Breast epithelium (tissue), 4 donors: ENCODE measurements at regions not wholly inside any gene's neighbourhood (a gene's known extent, or its start where the extent isn't known, plus 50 kb on each side); places are given as distances from the start of the nearest gene placed in this dataset.

Source experiments
- DNase-seq, 2 donors: peaks; one replicate each; pipeline ENCODE4 v3.0.0-alpha.2; 2019; ENCODE audit warnings: low spot score in 2 of 2
- H3K27ac ChIP-seq, 2 donors: fragments of 200-600 bp; sonication (generic) in 1 of 2; one replicate each; pipeline ENCODE4 v1.5.1; 2016 to 2019; ENCODE audit warnings: mild to moderate bottlenecking in 1 of 2
- H3K27me3 ChIP-seq, 2 donors: fragments of 200-600 bp; sonication (generic) in 1 of 2; one replicate each; pipeline versions ENCODE4 v1.5.1 to v1.6.0; 2017 to 2019; ENCODE audit warnings: control low read depth in 1 of 2, mild to moderate bottlenecking in 1 of 2
- H3K36me3 ChIP-seq: fragments of 200-600 bp; one replicate; pipeline ENCODE4 v1.5.1; 2019
- H3K4me1 ChIP-seq, 2 donors: fragments of 200-600 bp; sonication (generic); one replicate each; pipeline ENCODE4 v1.5.1; 2016 to 2019; ENCODE audit warnings: control low read depth in 1 of 2
- H3K4me3 ChIP-seq, 3 donors: fragments of 200-600 bp; sonication (generic); 1 replicate in 2 of 3; 2 replicates in 1 of 3; pipeline ENCODE4 v1.5.1; 2016 to 2019; ENCODE audit warnings: mild to moderate bottlenecking in 3 of 3, moderate library complexity in 2 of 3
- H3K9me3 ChIP-seq, 2 donors: fragments of 200-600 bp; sonication (generic) in 1 of 2; one replicate each; pipeline ENCODE4 v1.5.1; 2016 to 2019; ENCODE audit warnings: control low read depth in 1 of 2
- CTCF ChIP-seq, 3 donors: fragments of 450-650 bp; IDR thresholded peaks; one replicate each; pipeline ENCODE4 v1.5.1; 2016 to 2017; ENCODE audit warnings: antibody characterized with exemption in 3 of 3, mild to moderate bottlenecking in 3 of 3, moderate library complexity in 3 of 3
- POLR2A ChIP-seq: fragments of 450-650 bp; IDR thresholded peaks from one replicate; pipeline ENCODE4 v1.6.1; 2016; ENCODE audit warnings: antibody characterized with exemption, mild to moderate bottlenecking, moderate library complexity
- POLR2AphosphoS5 ChIP-seq, 3 donors: sonication (generic); formaldehyde crosslinking; IDR thresholded peaks; one replicate each; pipeline ENCODE4 v1.6.1; 2017; ENCODE audit warnings: antibody characterized with exemption in 3 of 3
- intact Hi-C: fragments of 100-400 bp; cut with DNase I; formaldehyde crosslinking; loops from one replicate; pipeline ENCODE4 v1.15.1; 2023; ENCODE audit warnings: low total_unique reads

- DNase-seq = no peak
- no peaks in the 10 kb centered on the region for H3K9me3 ChIP-seq
- H3K36me3 ChIP-seq = no peaks in the 10 kb centered on the region
- no peaks in the 10 kb centered on the region for H3K4me1 ChIP-seq
- intact Hi-C loops = no loop called here
- TF ChIP-seq POLR2AphosphoS5 (IDR thresholded peaks at IDR 0.05) (no peak), CTCF (IDR thresholded peaks at IDR 0.05) (no peak), POLR2A (no peak)
- no peak overlapping the region for H3K4me3 ChIP-seq
- H3K27ac ChIP-seq = no peak overlapping the region
- H3K27me3 ChIP-seq = peaks cover 0 to 3% of the 10 kb centered on the region in 2 donors
Observed at GRCh38 chr4:110852793-110853192, 229.9 kb upstream of the PITX2 start.

GRCh38 chr4:110853242-110853641 lies 230.4 kb upstream of the PITX2 start:
- H3K9me3 ChIP-seq = no peaks in the 10 kb centered on the region
- TF ChIP-seq POLR2AphosphoS5 (IDR thresholded peaks at IDR 0.05) (no peak), CTCF (IDR thresholded peaks at IDR 0.05) (no peak), POLR2A (no peak)
- H3K27ac ChIP-seq = no peak overlapping the region
- no peaks in the 10 kb centered on the region for H3K36me3 ChIP-seq
- H3K27me3 ChIP-seq = peaks cover 0 to 3% of the 10 kb centered on the region in 2 donors
- H3K4me1 ChIP-seq = no peaks in the 10 kb centered on the region
- intact Hi-C loops = no loop called here
- no peak for DNase-seq
- H3K4me3 ChIP-seq = no peak overlapping the region

GRCh38 chr4:110854021-110854678 lies 231.3 kb upstream of the PITX2 start:
- intact Hi-C loops = no loop called here

GRCh38 chr4:110860125-110860524 lies 237.2 kb upstream of the PITX2 start:
- Histone ChIP-seq H3K9me3 (no peaks in the 10 kb centered on the region), H3K27ac (no peak overlapping the region), H3K27me3 (peaks cover 0 to 3% of the 10 kb centered on the region in 2 donors), H3K4me3 (no peak overlapping the region), H3K4me1 (no peaks in the 10 kb centered on the region), H3K36me3 (no peaks in the 10 kb centered on the region)
- TF ChIP-seq POLR2AphosphoS5 (IDR thresholded peaks at IDR 0.05) (no peak), POLR2A (no peak), CTCF (IDR thresholded peaks at IDR 0.05) (no peak)
- intact Hi-C loops = no loop called here
- DNase-seq = no peak

More at GRCh38 chr4:110854021-110854678, 231.3 kb upstream of the PITX2 start:
- Histone ChIP-seq H3K27ac (no peak overlapping the region), H3K36me3 (no peaks in the 10 kb centered on the region), H3K9me3 (no peaks in the 10 kb centered on the region), H3K4me3 (no peak overlapping the region), H3K27me3 (peaks cover 0 to 3% of the 10 kb centered on the region in 2 donors), H3K4me1 (no peaks in the 10 kb centered on the region)
- peak in 1 of 2 donors; percentile 54 for DNase-seq
- no peak for TF ChIP-seq CTCF (IDR thresholded peaks at IDR 0.05)
- no peak for TF ChIP-seq POLR2A
- no peak for TF ChIP-seq POLR2AphosphoS5 (IDR thresholded peaks at IDR 0.05)

GRCh38 chr4:110860901-110861300 lies 238.0 kb upstream of the PITX2 start:
- peaks cover 0 to 5% of the 10 kb centered on the region in 2 donors for H3K4me1 ChIP-seq
- no peak for DNase-seq
- H3K4me3 ChIP-seq = no peak overlapping the region
- peaks cover 0 to 3% of the 10 kb centered on the region in 2 donors for H3K27me3 ChIP-seq
- intact Hi-C loops = no loop called here
- TF ChIP-seq POLR2AphosphoS5 (IDR thresholded peaks at IDR 0.05) (no peak), CTCF (IDR thresholded peaks at IDR 0.05) (no peak), POLR2A (no peak)
- H3K27ac ChIP-seq = no peak overlapping the region
- no peaks in the 10 kb centered on the region for H3K36me3 ChIP-seq
- H3K9me3 ChIP-seq = no peaks in the 10 kb centered on the region
